GM21786 (cell line): ENCODE measurements at regions not wholly inside any gene's neighbourhood (a gene's known extent, or its start where the extent isn't known, plus 50 kb on each side); places are given as distances from the start of the nearest gene placed in this dataset.
"Not testable (repeated sequence)": the region's sequence is repeated elsewhere in the genome, so short reads cannot be mapped to it uniquely, and the experiment has no call there.

Experiments used
- ATAC-seq: cut with Tn5 transposase; IDR thresholded peaks from one replicate; pipeline ENCODE4 v1.9.1; 2021; ENCODE audit not compliant: unreplicated experiment

DNA sequence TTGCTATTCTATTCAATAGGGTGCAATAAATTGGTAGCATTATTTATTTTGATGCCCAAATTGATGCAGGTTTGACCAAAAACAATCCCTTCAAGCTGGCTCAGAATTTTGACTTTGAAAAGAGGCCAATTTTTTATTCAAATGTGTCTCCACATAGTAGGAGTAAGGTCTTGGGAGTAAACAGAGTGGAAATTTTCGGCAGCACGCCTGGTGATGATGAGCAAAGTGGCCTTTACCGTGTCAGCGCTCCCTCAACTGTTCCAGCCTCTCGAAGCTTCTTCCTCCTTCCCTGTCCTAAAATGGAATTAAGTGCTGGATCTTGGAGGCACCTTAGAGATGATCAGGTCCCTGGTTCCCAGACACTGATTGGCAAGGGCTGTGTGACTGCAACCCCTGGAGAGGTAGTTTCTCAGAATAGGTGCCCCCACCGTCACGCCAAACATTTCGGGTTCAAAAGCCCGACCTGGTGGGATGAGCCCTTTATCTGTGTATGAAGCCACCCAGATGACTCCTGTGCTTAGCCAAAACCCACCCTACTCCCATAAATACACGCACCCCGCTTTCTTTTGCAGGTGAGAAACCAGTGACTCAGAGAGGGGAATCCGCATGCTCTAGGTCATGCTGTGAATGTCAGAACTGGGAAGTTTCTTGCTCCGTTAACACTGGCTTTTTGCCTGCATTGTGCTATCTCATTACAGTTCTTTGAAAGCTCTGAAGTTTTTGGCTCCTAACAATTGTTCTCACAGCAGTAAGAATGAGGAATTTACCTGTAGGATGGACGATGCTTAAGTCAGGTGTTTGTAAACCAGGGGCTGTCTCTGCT lies 89.1 kb downstream of the CRYGS start:
- no peak for ATAC-seq

DNA sequence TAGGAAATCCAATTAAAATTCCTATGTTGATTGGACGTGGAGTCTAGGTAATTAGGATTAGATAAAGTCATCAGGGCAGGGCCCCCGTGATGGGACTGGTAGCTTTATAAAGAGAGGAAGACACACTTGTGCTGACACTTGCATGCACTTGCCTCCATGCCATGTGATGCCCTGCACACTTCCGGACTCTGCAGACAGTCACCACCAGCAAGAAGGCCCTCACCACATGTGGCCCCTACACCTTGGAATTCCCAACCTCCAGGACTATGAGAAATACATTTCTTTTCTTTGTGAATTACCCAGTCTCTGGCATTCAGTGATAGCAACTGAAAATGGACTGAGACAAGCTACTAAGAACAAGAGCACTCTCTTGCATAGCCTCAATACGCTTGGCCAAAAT lies 90.6 kb downstream of the CRYGS start:
- no peak for ATAC-seq

DNA sequence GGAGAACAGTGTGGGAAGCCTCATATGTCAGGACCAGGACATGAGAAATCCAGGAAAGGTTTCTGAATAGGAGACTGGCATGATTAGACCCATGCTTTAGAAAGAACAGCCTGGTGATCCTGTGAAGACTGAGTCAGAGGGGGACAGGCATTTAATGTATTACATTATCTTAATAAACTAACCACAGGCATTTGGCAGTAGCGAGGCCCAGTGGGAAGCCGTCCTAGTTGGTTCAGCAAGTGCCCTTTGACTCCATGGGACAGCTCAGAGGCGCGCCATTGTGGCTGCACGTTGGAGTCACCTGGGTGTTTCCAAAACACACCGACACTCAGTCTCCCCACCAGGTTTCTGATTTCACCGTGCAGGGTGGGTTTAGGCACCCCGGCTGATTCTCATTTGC lies 90.5 kb upstream of the DGKG start:
- ATAC-seq: no peak

DNA sequence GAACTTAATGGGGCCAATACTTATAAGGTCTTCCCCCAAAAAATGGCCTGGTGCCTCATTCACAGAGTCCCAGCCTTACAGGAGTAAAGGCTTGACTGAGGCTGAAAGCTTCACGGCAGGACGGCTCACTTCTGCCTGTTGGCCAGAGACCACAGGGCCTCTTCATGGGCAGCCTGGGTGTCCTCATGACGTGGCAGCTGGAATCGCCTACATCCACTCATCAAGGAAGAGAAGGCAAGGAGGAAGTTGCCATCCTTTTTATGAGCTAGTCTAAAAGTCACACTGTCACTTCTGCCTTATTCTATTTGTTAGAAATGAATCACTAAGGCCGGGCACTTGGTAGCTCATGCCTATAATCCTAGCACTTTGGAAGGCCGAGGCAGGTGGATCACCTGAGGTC lies 89.3 kb upstream of the DGKG start:
- no peak for ATAC-seq

DNA sequence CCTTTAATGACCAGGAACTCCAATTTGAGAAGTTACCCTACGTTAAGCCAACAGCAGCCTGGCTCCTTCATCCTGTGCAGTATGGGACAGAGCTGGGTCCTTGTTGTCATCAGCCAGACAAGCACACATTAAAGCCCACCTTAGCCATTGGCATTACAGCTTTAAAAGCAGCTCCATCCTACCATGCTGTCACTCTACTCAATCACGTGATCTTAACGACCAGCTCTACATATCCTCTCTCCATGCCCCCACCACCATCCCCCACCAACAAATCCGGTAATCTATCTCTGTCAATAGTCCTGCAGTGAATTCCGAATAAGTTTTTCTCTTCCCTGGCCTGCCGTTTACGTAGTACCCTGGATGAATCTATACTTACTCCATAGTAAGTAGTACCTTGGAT lies 82.9 kb upstream of the DGKG start:
- no peak for ATAC-seq

DNA sequence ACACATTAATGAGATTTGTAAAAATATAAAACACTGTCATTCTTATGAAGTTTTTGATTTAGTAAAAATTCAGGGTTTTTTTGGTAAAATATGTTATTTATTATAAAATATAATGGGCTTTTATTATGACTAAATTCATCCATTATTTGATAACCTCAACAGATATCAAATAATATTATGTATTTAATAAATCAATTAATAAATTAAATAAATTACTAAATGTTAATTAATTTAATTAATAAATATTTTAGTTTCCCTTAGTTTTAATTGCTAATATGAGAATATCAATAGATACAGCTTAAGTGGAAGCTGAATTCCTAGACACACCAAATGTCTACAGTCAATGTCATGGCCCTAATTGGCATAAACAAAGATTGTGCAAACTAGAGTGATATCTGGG lies 82.3 kb upstream of the DGKG start:
- no peak for ATAC-seq

DNA sequence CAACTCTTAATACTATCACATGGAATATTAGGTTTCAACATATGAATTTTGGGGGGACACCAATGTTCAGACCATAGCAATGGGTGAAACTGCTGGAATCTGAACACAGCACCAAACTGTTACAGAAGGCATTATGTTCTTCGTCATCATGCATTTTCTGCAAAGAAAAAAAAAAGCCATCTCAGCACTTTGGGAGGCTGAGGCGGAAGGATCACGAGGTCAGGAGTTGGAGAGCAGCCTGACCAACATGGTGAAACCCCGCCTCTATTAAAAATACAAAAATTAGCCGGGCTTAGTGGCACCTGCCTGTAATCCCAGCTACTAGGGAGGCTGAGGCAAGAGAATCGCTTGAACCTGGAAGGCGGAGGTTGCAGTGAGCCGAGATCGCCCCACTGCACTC lies 80.9 kb upstream of the DGKG start:
- not testable (repeated sequence) for ATAC-seq

DNA sequence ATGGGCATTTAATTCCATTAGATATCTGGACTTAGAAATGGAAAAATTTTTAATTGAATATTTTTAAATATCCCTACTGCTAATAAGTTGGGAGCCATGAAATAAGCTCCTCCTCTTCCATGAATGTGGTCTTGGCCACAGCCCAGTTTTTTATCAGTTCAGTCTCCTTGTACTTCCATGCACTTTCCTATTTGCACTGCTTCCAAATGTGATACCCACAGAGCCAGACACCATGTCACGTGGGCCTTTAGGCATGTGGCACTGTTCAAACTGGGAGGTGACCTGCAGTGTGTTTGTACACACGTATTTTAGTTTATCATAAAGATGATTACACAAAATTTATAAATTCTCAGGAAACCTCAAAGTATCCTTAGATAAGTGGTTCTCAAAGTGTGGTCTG lies 80.1 kb upstream of the DGKG start:
- no peak for ATAC-seq

DNA sequence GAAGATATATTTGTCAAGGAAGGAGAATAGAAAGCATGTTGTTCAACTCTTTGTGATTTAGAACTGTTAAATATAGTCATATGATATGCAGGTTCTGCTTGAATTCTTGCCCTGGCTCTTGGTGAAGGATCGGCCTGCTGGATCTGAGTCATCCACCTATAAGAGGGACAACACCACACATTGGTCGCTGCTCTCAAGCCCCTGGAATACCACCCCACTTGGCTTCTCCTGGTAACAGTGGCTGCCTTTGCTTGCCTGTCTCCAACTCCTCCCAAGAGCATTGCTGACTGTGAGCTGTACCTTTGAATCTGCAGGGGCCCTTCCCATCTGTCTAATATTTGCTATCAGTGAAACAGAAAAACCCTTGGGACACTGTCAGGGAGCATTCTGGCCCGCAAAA lies 78.9 kb upstream of the DGKG start:
- ATAC-seq: no peak

DNA sequence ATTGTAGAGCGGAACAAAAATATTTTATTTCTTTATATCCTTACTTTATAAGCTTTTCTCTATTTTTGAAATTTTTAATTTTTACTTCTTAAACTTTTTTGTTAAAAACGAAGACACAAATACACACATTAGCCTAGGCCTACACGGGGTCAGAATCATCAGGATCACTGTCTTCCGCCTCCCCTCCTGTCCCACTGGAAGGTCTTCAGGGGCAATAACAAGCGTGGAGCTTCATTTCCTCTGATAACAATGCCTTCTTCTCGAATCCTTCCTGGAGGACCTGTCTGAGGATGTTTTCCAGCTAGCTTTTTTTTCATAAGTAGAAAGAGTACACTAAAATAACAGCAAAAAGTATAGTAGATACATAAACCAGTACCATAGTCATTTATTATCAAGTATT lies 77.7 kb upstream of the DGKG start:
- ATAC-seq: no peak

DNA sequence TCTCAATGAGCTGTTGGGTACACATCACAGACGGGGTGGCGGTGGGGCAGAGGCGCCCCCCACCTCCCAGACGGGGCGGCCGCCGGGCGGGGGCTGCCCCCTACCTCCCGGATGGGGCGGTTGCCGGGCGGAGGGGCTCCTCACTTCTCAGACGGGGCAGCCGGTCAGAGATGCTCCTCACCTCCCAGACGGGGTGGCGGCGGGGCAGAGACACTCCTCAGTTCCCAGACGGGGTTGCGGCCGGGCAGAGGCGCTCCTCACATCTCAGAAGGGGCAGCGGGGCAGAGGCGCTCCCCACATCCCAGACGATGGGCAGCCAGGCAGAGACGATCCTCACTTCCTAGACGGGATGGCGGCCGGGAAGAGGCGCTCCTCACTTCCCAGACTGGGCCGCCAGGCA lies 73.3 kb upstream of the DGKG start:
- ATAC-seq: not testable (repeated sequence)

DNA sequence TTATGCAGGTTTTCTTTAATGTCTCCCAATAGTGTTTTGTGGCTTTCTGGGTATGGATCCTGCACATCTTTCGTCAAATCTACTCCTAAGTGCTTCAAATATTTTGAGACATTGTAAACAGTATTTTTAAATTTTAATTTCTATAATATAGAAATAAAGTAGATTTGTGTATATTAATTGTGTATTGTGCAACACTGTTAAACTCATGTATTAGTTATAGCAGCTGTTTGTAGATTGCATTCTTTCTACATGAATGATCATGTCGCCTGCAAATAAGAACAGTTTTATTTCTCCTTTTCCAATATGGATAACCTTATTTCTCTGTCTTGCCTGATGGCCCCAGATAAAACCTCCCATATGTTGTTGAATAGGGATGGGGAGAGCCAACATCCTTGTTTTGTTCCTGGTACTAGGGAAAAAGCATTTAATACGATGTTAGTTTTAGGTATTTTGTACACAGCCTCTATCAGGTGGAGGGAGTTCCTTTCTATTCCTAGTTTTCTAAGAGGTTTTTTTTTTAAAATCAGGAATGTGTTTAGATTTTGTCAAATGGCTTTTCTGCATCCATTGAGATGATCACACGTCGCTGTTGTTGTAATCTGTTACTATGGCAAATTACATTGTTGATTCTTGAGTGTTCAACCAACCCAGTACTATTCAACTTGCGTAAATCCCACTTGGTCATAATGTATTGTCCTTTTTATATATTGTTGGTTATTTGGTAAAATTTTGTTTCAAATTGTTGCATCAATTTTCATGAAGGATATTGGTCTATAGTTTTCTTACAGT lies 71.1 kb upstream of the DGKG start:
- no peak for ATAC-seq

DNA sequence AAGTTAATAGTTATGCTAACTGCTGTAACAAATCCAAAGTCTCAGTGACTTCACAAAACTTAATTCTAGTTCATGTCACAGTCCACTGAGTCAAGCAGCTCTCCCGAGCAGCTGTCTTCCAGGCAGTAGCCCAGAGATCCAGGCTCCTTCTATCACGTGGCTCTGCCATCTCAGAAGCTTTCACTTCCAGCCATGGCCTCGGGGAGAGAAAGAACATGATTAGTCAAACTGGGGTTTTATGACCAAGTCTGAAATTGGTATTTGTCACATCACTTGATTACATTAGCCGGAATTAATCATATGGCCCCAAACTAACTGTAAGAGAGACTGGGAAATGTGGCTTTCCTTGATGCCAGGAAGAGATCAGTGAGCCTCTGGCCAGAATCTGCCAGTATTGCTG lies 70.2 kb upstream of the DGKG start:
- ATAC-seq: no peak

DNA sequence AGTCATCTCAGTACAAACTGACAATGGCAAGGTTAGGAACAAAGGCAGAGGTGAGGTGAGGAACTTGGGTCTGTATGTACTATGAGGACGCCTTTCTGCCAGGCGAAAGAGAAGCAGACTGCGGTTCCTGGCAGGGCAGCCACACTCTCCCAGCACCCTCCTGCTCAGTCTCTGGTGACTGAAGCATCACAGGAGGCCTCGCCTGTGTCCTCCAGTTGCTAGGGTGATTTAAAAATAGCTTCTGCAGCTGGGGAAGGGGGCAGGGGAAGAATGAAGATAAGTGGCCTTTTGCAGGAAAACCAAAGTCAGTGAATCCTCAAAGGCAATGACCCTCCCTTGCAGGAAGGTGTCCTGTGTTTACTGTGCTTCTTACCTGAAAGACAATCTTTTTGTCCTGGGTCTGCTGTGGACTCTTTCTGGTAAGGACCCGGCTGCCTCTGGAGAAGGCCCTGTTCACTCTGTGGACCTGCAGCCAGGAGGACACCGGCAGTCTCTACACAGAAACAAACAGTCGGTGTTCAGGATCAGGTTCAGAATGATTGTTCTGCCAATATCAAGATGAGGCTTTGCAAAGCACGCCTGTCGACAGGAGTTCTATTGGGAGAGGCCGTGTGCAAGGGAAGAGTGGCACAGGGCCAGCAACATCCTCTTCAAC lies 65.7 kb upstream of the DGKG start:
- no peak for ATAC-seq

DNA sequence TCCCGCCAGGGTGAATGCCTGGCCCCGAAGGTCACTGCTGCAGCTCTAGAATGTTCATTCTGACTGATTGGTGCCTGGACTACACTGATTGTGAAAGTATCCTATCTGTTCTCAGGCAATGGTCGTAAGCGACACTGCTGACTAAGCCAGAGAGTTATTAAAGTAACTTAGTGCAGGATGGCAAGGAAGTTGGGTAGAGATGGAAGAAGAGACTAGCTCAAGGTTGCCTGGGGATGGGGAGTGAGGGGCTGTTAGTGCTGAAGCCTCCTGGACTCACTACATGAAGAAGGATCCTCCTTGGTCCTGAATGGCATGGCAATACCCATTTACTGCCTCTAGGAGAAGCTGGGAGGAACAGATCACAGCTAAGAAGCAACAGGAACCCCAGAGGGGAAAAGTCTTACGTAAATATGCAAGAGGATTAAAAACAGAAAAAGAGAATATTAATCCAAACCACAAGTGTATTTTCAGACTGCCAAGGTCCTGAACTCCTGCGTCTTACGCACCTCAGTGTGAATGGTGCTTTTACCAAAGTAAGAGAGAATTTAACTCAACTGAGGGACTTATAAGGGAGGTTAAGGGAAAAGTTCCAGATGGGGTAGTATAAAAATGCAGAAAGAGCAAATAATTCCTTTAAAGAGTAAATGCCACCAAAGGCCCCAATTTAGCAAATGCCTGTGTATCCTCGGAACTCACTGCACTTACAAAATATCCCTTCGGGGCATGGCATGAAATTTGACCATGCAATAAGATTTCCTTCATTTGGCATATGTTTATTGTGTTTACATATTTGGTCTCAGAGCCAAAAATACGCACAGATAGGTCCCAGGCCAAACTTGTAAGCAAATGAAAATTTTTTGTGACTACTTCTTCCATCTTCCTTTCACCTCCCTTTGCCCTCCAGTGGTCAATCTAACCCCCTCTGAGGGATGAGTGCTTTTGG lies 64.0 kb upstream of the DGKG start:
- no peak for ATAC-seq

DNA sequence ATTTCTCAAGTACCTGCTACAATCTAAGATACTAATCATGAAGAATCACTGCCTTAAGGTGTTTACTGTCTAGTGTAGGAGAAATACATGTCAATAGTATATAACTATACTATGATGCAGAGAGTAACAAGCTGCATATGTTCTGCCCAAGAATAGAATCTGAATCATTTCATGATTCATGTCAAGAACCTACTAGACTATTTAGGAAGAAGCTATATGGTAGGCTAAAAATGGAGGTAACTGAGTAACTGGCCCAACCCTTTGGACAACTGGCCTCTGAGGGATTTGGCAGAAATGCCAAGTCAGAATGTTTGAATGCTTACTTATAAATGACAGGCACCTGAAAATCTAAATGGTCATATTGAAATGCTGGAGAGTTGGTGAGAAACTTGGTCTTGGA lies 59.9 kb upstream of the DGKG start:
- ATAC-seq: no peak

DNA sequence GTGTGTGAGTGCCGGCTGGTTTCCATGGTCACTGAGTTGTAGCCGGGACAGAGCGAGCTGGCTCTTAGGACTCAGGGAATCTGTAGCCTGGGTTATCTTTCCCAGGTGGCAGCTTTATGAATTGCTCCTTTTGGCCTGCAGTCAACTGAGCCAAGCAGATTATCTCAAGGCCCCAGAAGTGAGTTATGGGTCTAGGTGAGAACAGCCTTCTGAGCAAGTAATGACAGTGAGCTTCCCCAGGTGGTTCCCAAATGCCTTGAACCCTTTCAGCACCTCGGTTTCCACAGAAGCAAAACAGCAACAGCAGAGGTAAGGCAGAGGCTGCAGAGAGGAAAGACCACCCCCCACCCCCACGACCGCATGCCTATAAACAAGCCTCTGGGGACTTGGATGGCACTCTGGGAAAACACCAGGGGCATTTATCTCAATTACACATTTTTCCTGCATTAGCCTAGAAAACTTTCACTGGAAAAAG lies 56.7 kb upstream of the DGKG start:
- no peak for ATAC-seq

DNA sequence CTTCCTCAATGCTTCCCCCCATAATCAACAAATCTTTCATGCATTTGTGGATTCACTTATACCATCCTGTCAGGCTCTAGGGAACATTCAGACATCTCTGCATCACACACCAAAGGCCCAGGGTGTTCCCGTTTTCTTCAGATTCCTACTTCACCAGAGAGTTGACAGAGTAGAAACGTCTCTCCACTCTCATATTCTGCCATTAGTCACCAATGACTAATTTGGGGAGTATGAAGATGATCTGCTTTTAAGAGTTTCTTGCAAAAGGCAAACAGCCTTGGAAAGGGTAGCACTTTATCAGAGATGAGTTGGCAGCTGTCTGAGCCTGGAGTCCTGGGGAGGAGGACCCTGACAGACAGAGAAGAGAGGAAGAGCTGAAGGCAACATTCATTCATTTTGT lies 55.8 kb upstream of the DGKG start:
- ATAC-seq: no peak

DNA sequence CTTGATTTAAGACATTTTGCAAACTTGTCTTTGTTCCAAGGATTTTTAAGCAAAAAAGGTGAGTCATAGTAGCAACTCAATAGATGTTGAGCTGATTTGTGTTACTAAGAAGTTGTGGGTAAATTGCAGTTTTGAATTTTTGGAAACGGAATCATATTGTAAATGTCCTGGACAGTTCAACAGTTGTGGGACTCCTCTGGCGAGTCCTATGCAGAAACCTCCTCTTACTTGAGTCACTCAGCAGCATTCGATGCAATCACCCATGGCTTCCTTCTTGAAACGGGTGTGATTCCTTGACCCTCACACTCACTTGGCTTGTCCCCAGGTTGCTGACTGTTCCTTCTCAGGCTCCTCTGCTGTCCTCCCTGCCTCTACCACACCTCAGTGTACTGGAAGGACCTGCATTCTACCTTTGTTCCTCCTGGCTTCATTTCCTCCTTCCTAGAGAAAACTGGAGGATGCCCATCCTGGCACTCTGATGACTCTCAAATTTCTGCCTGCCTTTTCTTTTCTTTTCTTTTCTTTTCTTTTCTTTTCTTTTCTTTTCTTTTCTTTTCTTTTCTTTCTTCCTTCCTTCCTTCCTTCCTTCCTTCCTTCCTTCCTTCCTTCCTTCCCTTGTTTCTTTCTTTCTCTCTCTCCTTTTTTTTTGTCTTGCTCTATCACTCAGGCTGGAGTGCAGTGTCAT lies 52.8 kb upstream of the DGKG start:
- ATAC-seq: no peak
